ENCODE measurements at regions not wholly inside any gene's neighbourhood (a gene's known extent, or its start where the extent isn't known, plus 50 kb on each side); places are given as distances from the start of the nearest gene placed in this dataset.

- no peak overlapping the region for H3K27ac Mint-ChIP-seq
- H3K27me3 Mint-ChIP-seq = no peaks in the 10 kb centered on the region
- H3K9me3 Mint-ChIP-seq (ENCODE audit: low read depth) = no peaks in the 10 kb centered on the region
- H3K36me3 Mint-ChIP-seq (ENCODE audit: insufficient read depth) = no peaks in the 10 kb centered on the region
- DNase-seq (ENCODE audit: low spot score, unreplicated experiment) = no peak
- no peak overlapping the region for H3K4me3 Mint-ChIP-seq (ENCODE audit: low read depth)
- TF ChIP-seq, protein P1, sequence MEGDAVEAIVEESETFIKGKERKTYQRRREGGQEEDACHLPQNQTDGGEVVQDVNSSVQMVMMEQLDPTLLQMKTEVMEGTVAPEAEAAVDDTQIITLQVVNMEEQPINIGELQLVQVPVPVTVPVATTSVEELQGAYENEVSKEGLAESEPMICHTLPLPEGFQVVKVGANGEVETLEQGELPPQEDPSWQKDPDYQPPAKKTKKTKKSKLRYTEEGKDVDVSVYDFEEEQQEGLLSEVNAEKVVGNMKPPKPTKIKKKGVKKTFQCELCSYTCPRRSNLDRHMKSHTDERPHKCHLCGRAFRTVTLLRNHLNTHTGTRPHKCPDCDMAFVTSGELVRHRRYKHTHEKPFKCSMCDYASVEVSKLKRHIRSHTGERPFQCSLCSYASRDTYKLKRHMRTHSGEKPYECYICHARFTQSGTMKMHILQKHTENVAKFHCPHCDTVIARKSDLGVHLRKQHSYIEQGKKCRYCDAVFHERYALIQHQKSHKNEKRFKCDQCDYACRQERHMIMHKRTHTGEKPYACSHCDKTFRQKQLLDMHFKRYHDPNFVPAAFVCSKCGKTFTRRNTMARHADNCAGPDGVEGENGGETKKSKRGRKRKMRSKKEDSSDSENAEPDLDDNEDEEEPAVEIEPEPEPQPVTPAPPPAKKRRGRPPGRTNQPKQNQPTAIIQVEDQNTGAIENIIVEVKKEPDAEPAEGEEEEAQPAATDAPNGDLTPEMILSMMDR (IDR thresholded peaks at IDR 0.05; ENCODE audit: unreplicated experiment) = no peak
- H3K4me1 Mint-ChIP-seq (ENCODE audit: low read depth) = peaks cover 6% of the 10 kb centered on the region
Observed at GRCh38 chr5:90014420-90014819, 395.1 kb downstream of the CETN3 start.

DNA sequence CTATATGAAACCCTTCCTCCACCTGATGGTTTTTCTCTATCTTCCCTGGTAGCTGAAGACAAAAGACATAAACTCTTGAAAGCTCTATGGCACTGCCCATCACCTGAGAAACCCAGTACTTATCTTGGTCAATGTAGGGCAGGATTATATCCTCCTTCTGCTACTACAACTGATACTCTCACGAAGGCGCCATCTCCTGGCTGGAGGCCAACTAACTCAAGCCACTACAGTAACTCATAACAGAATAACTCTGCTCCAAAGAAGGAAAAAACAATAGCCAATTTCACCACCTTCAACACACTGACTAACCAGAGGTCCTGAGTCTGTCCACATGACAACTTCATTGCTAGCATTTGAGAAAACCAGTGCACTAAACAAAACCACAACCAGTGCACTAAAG is 409.2 kb downstream of the CETN3 start:
- Mint-ChIP-seq H3K27me3 (no peaks in the 10 kb centered on the region), H3K4me1 (ENCODE audit: low read depth) (peaks cover 4% of the 10 kb centered on the region), H3K27ac (no peak overlapping the region), H3K36me3 (ENCODE audit: insufficient read depth) (peaks cover 4% of the 10 kb centered on the region), H3K9me3 (ENCODE audit: low read depth) (peaks cover 25% of the 10 kb centered on the region), H3K4me3 (ENCODE audit: low read depth) (no peak overlapping the region)
- DNase-seq (ENCODE audit: low spot score, unreplicated experiment) = no peak
- TF ChIP-seq, protein P1 (IDR thresholded peaks at IDR 0.05; ENCODE audit: unreplicated experiment) = no peak

- Mint-ChIP-seq H3K4me3 (ENCODE audit: low read depth) (no peak overlapping the region), H3K36me3 (ENCODE audit: insufficient read depth) (peaks cover 2% of the 10 kb centered on the region), H3K4me1 (ENCODE audit: low read depth) (no peaks in the 10 kb centered on the region), H3K27me3 (no peaks in the 10 kb centered on the region), H3K27ac (no peak overlapping the region), H3K9me3 (ENCODE audit: low read depth) (peaks cover 15% of the 10 kb centered on the region)
- no peak for DNase-seq (ENCODE audit: low spot score, unreplicated experiment)
- TF ChIP-seq, protein P1 (IDR thresholded peaks at IDR 0.05; ENCODE audit: unreplicated experiment) = no peak
Observed at GRCh38 chr5:89998519-89999305, 410.8 kb downstream of the CETN3 start.

GRCh38 chr5:89996890-89997289 is 412.7 kb downstream of the CETN3 start:
- Mint-ChIP-seq H3K9me3 (ENCODE audit: low read depth) (peaks cover 5% of the 10 kb centered on the region), H3K4me1 (ENCODE audit: low read depth) (no peaks in the 10 kb centered on the region), H3K36me3 (ENCODE audit: insufficient read depth) (peaks cover 2% of the 10 kb centered on the region), H3K27me3 (no peaks in the 10 kb centered on the region), H3K4me3 (ENCODE audit: low read depth) (no peak overlapping the region), H3K27ac (no peak overlapping the region)
- TF ChIP-seq, protein P1 (IDR thresholded peaks at IDR 0.05; ENCODE audit: unreplicated experiment) = no peak
- no peak for DNase-seq (ENCODE audit: low spot score, unreplicated experiment)

GRCh38 chr5:89996335-89996734 is 413.2 kb downstream of the CETN3 start:
- no peak overlapping the region for H3K27ac Mint-ChIP-seq
- no peak for DNase-seq (ENCODE audit: low spot score, unreplicated experiment)
- no peaks in the 10 kb centered on the region for H3K27me3 Mint-ChIP-seq
- H3K36me3 Mint-ChIP-seq (ENCODE audit: insufficient read depth) = no peaks in the 10 kb centered on the region
- H3K4me3 Mint-ChIP-seq (ENCODE audit: low read depth) = no peak overlapping the region
- no peaks in the 10 kb centered on the region for H3K4me1 Mint-ChIP-seq (ENCODE audit: low read depth)
- TF ChIP-seq, protein P1 (IDR thresholded peaks at IDR 0.05; ENCODE audit: unreplicated experiment) = no peak
- no peaks in the 10 kb centered on the region for H3K9me3 Mint-ChIP-seq (ENCODE audit: low read depth)
